KMS-11 (cell line): ENCODE measurements at regions not wholly inside any gene's neighbourhood (a gene's known extent, or its start where the extent isn't known, plus 50 kb on each side); places are given as distances from the start of the nearest gene placed in this dataset.

Experiments
- H2AFZ ChIP-seq: fragments of 200-600 bp; sonication (generic); 2 replicates; pipeline ENCODE4 v1.6.1; 2016; ENCODE audit warnings: antibody characterized with exemption, mixed run types, low read depth
- H3K27ac ChIP-seq: fragments of 200-600 bp; sonication (generic); 2 replicates; pipeline ENCODE4 v1.6.1; 2016; ENCODE audit warnings: mild to moderate bottlenecking, mixed run types
- H3K27me3 ChIP-seq: fragments of 200-600 bp; sonication (generic); 2 replicates; pipeline ENCODE4 v1.6.1; 2017; ENCODE audit warnings: mild to moderate bottlenecking, low read depth, mixed run types, moderate library complexity; ENCODE audit not compliant: insufficient read depth
- H3K36me3 ChIP-seq: fragments of 200-600 bp; sonication (generic); 2 replicates; pipeline ENCODE4 v1.6.1; 2017; ENCODE audit warnings: mild to moderate bottlenecking, mixed run types; ENCODE audit not compliant: insufficient read depth
- H3K4me1 ChIP-seq: fragments of 200-600 bp; sonication (generic); 2 replicates; pipeline ENCODE4 v1.6.1; 2016; ENCODE audit warnings: mild to moderate bottlenecking, low read depth, mixed run types; ENCODE audit not compliant: poor library complexity, severe bottlenecking
- H3K4me2 ChIP-seq: fragments of 200-600 bp; sonication (generic); 2 replicates; pipeline ENCODE4 v1.7.0; 2016; ENCODE audit warnings: mild to moderate bottlenecking, mixed run types
- H3K4me3 ChIP-seq: fragments of 200-600 bp; sonication (generic); IDR thresholded peaks from 2 replicates; pipeline ENCODE4 v1.6.1; 2017; ENCODE audit warnings: low read depth, low read length, mixed read lengths; ENCODE audit not compliant: insufficient read depth
- H3K79me2 ChIP-seq: fragments of 200-600 bp; sonication (generic); 2 replicates; pipeline ENCODE4 v1.6.1; 2016; ENCODE audit warnings: low read depth, mixed run types; ENCODE audit not compliant: insufficient read depth
- H3K9ac ChIP-seq: fragments of 200-600 bp; sonication (generic); 2 replicates; pipeline ENCODE4 v1.6.1; 2016; ENCODE audit warnings: mild to moderate bottlenecking, mixed run types
- H4K20me1 ChIP-seq: fragments of 200-600 bp; sonication (generic); 2 replicates; pipeline ENCODE4 v1.6.1; 2016; ENCODE audit warnings: mild to moderate bottlenecking, mixed run types; ENCODE audit not compliant: insufficient read depth
- CTCF ChIP-seq: fragments of 200-600 bp; sonication (generic); conservative IDR thresholded peaks from 2 replicates; pipeline ENCODE4 v1.6.1; 2017; ENCODE audit warnings: low read depth, mild to moderate bottlenecking, antibody characterized with exemption, low read length, moderate library complexity, mixed read lengths

GRCh38 chr2:219706823-219707281, 79.4 kb downstream of the SLC4A3 start:
- Histone ChIP-seq H4K20me1 (no peaks in the 10 kb centered on the region), H3K27ac (no peak overlapping the region), H3K4me1 (no peaks in the 10 kb centered on the region), H3K4me3 (no peak overlapping the region), H3K9ac (no peak overlapping the region), H3K36me3 (no peaks in the 10 kb centered on the region), H3K79me2 (no peaks in the 10 kb centered on the region), H3K27me3 (no peaks in the 10 kb centered on the region), H3K4me2 (no peak overlapping the region), H2AFZ (no peak overlapping the region)
- TF ChIP-seq CTCF: no peak

- Histone ChIP-seq H3K4me2 (no peak overlapping the region), H3K79me2 (no peaks in the 10 kb centered on the region), H3K27me3 (no peaks in the 10 kb centered on the region), H2AFZ (no peak overlapping the region), H3K27ac (no peak overlapping the region), H3K4me3 (no peak overlapping the region), H3K36me3 (no peaks in the 10 kb centered on the region), H3K9ac (no peak overlapping the region), H4K20me1 (no peaks in the 10 kb centered on the region), H3K4me1 (no peaks in the 10 kb centered on the region)
- TF ChIP-seq CTCF: no peak
Observed at GRCh38 chr2:219707496-219708285, 80.3 kb downstream of the SLC4A3 start.

- Histone ChIP-seq H3K4me3 (no peak overlapping the region), H3K27me3 (no peaks in the 10 kb centered on the region), H4K20me1 (no peaks in the 10 kb centered on the region), H3K27ac (no peak overlapping the region), H3K4me1 (no peaks in the 10 kb centered on the region), H3K4me2 (no peak overlapping the region), H2AFZ (no peak overlapping the region), H3K79me2 (no peaks in the 10 kb centered on the region), H3K9ac (no peak overlapping the region), H3K36me3 (no peaks in the 10 kb centered on the region)
- no peak for TF ChIP-seq CTCF
Observed at GRCh38 chr2:219709331-219709761, 81.9 kb downstream of the SLC4A3 start.

GRCh38 chr2:219713110-219713509, 85.7 kb downstream of the SLC4A3 start:
- Histone ChIP-seq H3K36me3 (no peaks in the 10 kb centered on the region), H3K4me3 (no peak overlapping the region), H3K27ac (no peak overlapping the region), H3K79me2 (no peaks in the 10 kb centered on the region), H3K4me2 (no peak overlapping the region), H3K4me1 (no peaks in the 10 kb centered on the region), H3K27me3 (no peaks in the 10 kb centered on the region), H2AFZ (peak overlapping the region; percentile 58; the same call in 1 of the 2 replicates), H4K20me1 (no peaks in the 10 kb centered on the region), H3K9ac (no peak overlapping the region)
- TF ChIP-seq CTCF: no peak
